Neural cell (in vitro differentiated cells): ENCODE measurements at regions not wholly inside any gene's neighbourhood (a gene's known extent, or its start where the extent isn't known, plus 50 kb on each side); places are given as distances from the start of the nearest gene placed in this dataset.

Experiments used
- H2AFZ ChIP-seq: fragments of 200-600, 300-800 bp; sonication (generic), shearing (Covaris generic); 2 replicates; pipeline ENCODE4 v1.6.0; 2014; ENCODE audit warnings: low read depth, mild to moderate bottlenecking, antibody characterized with exemption, low read length, moderate library complexity
- H3F3A ChIP-seq: fragments of 200-600 bp; shearing (Covaris generic); 2 replicates; pipeline ENCODE4 v1.6.1; 2016; ENCODE audit warnings: mild to moderate bottlenecking, moderate library complexity, mixed read lengths, antibody characterized with exemption, low read length; ENCODE audit not compliant: insufficient read depth, poor library complexity, severe bottlenecking
- H3K27ac ChIP-seq: fragments of 200-600, 300-800 bp; sonication (generic), shearing (Covaris generic); 2 replicates; pipeline ENCODE4 v1.5.1; 2014; ENCODE audit warnings: mild to moderate bottlenecking, low read length, moderate library complexity
- H3K27me3 ChIP-seq: fragments of 300-800, 200-600 bp; sonication (generic), shearing (Covaris generic); 2 replicates; pipeline ENCODE4 v1.6.0; 2014; ENCODE audit warnings: mild to moderate bottlenecking, low read depth, low read length, moderate library complexity; ENCODE audit not compliant: insufficient read depth
- H3K36me3 ChIP-seq: fragments of 300-800, 200-600 bp; sonication (generic), shearing (Covaris generic); 2 replicates; pipeline ENCODE4 v1.5.1; 2014; ENCODE audit warnings: mild to moderate bottlenecking, antibody characterized with exemption, low read length, moderate library complexity; ENCODE audit not compliant: insufficient read depth
- H3K4me2 ChIP-seq: fragments of 300-800, 200-600 bp; sonication (generic), shearing (Covaris generic); 2 replicates; pipeline ENCODE4 v1.6.0; 2014; ENCODE audit warnings: mild to moderate bottlenecking, low read length
- H3K4me3 ChIP-seq: fragments of 300-800, 200-600 bp; sonication (generic), shearing (Covaris generic); 2 replicates; pipeline ENCODE4 v1.5.1; 2014; ENCODE audit warnings: mild to moderate bottlenecking, low read length, moderate library complexity
- H3K79me2 ChIP-seq: fragments of 200-600 bp; shearing (Covaris generic); replicated peaks from 2 replicates; pipeline ENCODE4 v1.6.0; 2014; ENCODE audit warnings: mild to moderate bottlenecking, low read length, moderate library complexity; ENCODE audit not compliant: insufficient read depth
- H3K9ac ChIP-seq: fragments of 300-800, 200-600 bp; sonication (generic), shearing (Covaris generic); 2 replicates; pipeline ENCODE4 v1.6.1; 2016; ENCODE audit warnings: mild to moderate bottlenecking, low read length, mixed read lengths
- H3K9me2 ChIP-seq: fragments of 200-600 bp; shearing (Covaris generic); 2 replicates; pipeline ENCODE4 v1.6.1; 2016; ENCODE audit warnings: mild to moderate bottlenecking, low read length, mixed read lengths; ENCODE audit not compliant: insufficient read depth
- H3K9me3 ChIP-seq: fragments of 200-600, 300-800 bp; sonication (generic), shearing (Covaris generic); 2 replicates; pipeline ENCODE4 v1.6.1; 2016; ENCODE audit warnings: mild to moderate bottlenecking, mixed run types, low read length, moderate library complexity, mixed read lengths
- H4K20me1 ChIP-seq: fragments of 200-600 bp; shearing (Covaris generic); 2 replicates; pipeline ENCODE4 v1.6.1; 2016; ENCODE audit warnings: mild to moderate bottlenecking, mixed run types; ENCODE audit not compliant: insufficient read depth
- CTCF ChIP-seq: fragments of 450-650 bp; IDR thresholded peaks from 2 replicates; pipeline ENCODE4 v1.5.1; 2014; ENCODE audit warnings: antibody characterized with exemption, mild to moderate bottlenecking, moderate library complexity; ENCODE audit not compliant: poor library complexity, severe bottlenecking
- EP300 ChIP-seq: fragments of 450-650 bp; conservative IDR thresholded peaks from 2 replicates; pipeline ENCODE4 v1.6.1; 2014; ENCODE audit warnings: antibody characterized with exemption, mild to moderate bottlenecking, moderate library complexity; ENCODE audit not compliant: poor library complexity, severe bottlenecking
- EZH2 ChIP-seq: fragments of 200-600, 300-800 bp; shearing (Covaris generic), sonication (generic); IDR thresholded peaks from 2 replicates; pipeline ENCODE4 v1.6.1; 2014; ENCODE audit warnings: antibody characterized with exemption, low read length, borderline replicate concordance, mild to moderate bottlenecking; ENCODE audit not compliant: insufficient read depth, poor library complexity, severe bottlenecking
- MXI1 ChIP-seq: fragments of 450-650 bp; conservative IDR thresholded peaks from 2 replicates; pipeline ENCODE4 v1.6.1; 2014; ENCODE audit warnings: antibody characterized with exemption, mild to moderate bottlenecking; ENCODE audit not compliant: poor library complexity, severe bottlenecking
- POLR2AphosphoS5 ChIP-seq: IDR thresholded peaks from 2 replicates; pipeline ENCODE4 v1.6.1; 2012
- RAD21 ChIP-seq: fragments of 450-650 bp; conservative IDR thresholded peaks from 2 replicates; pipeline ENCODE4 v1.6.1; 2014; ENCODE audit warnings: antibody characterized with exemption, mild to moderate bottlenecking, moderate library complexity
- REST ChIP-seq: IDR thresholded peaks from 2 replicates; pipeline ENCODE4 v1.6.1; 2012; ENCODE audit warnings: borderline replicate concordance
- SMC3 ChIP-seq: fragments of 450-650 bp; conservative IDR thresholded peaks from 2 replicates; pipeline ENCODE4 v1.6.1; 2014; ENCODE audit warnings: antibody characterized with exemption, mild to moderate bottlenecking, moderate library complexity; ENCODE audit not compliant: poor library complexity
- TAF1 ChIP-seq: IDR thresholded peaks from 2 replicates; pipeline ENCODE4 v1.6.1; 2012; ENCODE audit warnings: low read depth

- Histone ChIP-seq H3K9me3 (peaks cover 7% of the 10 kb centered on the region), H3K27me3 (no peaks in the 10 kb centered on the region), H3K9ac (no peak overlapping the region), H3K27ac (no peak overlapping the region), H3K9me2 (no peaks in the 10 kb centered on the region), H4K20me1 (no peaks in the 10 kb centered on the region), H2AFZ (no peak overlapping the region), H3K4me3 (no peak overlapping the region), H3K79me2 (no peaks in the 10 kb centered on the region), H3K4me2 (no peak overlapping the region), H3F3A (no peaks in the 10 kb centered on the region), H3K36me3 (no peaks in the 10 kb centered on the region)
- TF ChIP-seq TAF1: no peak
- TF ChIP-seq RAD21: no peak
- TF ChIP-seq POLR2AphosphoS5: no peak
Measured at GRCh38 chr14:44108601-44109000, 398.5 kb downstream of the FSCB start.

- Histone ChIP-seq H2AFZ (no peak overlapping the region), H3F3A (no peaks in the 10 kb centered on the region), H3K4me3 (no peak overlapping the region), H3K27ac (no peak overlapping the region), H3K79me2 (no peaks in the 10 kb centered on the region), H3K4me2 (no peak overlapping the region), H3K27me3 (no peaks in the 10 kb centered on the region), H4K20me1 (no peaks in the 10 kb centered on the region), H3K9me3 (peaks cover 7% of the 10 kb centered on the region), H3K36me3 (no peaks in the 10 kb centered on the region), H3K9me2 (no peaks in the 10 kb centered on the region), H3K9ac (no peak overlapping the region)
- TF ChIP-seq RAD21: no peak
- no peak for TF ChIP-seq MXI1
- no peak for TF ChIP-seq POLR2AphosphoS5
- TF ChIP-seq SMC3: no peak
- TF ChIP-seq EZH2: no peak
- no peak for TF ChIP-seq REST
- TF ChIP-seq EP300: no peak
- TF ChIP-seq CTCF: no peak
- TF ChIP-seq TAF1: no peak
Measured at GRCh38 chr14:44107156-44107555, 399.9 kb downstream of the FSCB start.
